Osteocyte (in vitro differentiated cells): ENCODE measurements at regions not wholly inside any gene's neighbourhood (a gene's known extent, or its start where the extent isn't known, plus 50 kb on each side); places are given as distances from the start of the nearest gene placed in this dataset.

Experiments used
- DNase-seq: peaks from one replicate; pipeline ENCODE4 v3.0.0; 2021; ENCODE audit warnings: mixed read lengths; ENCODE audit not compliant: unreplicated experiment; ENCODE audit errors: extremely low spot score
- H3K27ac Mint-ChIP-seq: one replicate; pipeline ENCODE4 v1.8.0; 2021; ENCODE audit warnings: mild to moderate bottlenecking, mixed read lengths; ENCODE audit not compliant: unreplicated experiment
- H3K27me3 Mint-ChIP-seq: one replicate; pipeline ENCODE4 v1.8.0; 2021; ENCODE audit warnings: mixed read lengths; ENCODE audit not compliant: unreplicated experiment
- H3K36me3 Mint-ChIP-seq: one replicate; pipeline ENCODE4 v1.8.0; 2021; ENCODE audit warnings: mixed read lengths; ENCODE audit not compliant: unreplicated experiment
- H3K4me1 Mint-ChIP-seq: one replicate; pipeline ENCODE4 v1.8.0; 2021; ENCODE audit warnings: mixed read lengths; ENCODE audit not compliant: unreplicated experiment
- H3K4me3 Mint-ChIP-seq: one replicate; pipeline ENCODE4 v1.8.0; 2021; ENCODE audit warnings: mild to moderate bottlenecking, moderate library complexity, mixed read lengths; ENCODE audit not compliant: unreplicated experiment
- H3K9me3 Mint-ChIP-seq: one replicate; pipeline ENCODE4 v1.8.0; 2021; ENCODE audit warnings: mixed read lengths; ENCODE audit not compliant: unreplicated experiment
- CTCF ChIP-seq: fragments of 200-600 bp; sonication (generic); IDR thresholded peaks from 2 replicates; pipeline ENCODE4 v1.5.0; 2021; ENCODE audit warnings: antibody characterized with exemption, mild to moderate bottlenecking, moderate library complexity

- DNase-seq: no peak
- no peaks in the 10 kb centered on the region for H3K4me1 Mint-ChIP-seq
- no peaks in the 10 kb centered on the region for H3K9me3 Mint-ChIP-seq
- peaks cover 5% of the 10 kb centered on the region for H3K27me3 Mint-ChIP-seq
- TF ChIP-seq CTCF: no peak
- H3K36me3 Mint-ChIP-seq: no peaks in the 10 kb centered on the region
- H3K4me3 Mint-ChIP-seq: no peak overlapping the region
- H3K27ac Mint-ChIP-seq: no peak overlapping the region
Measured at GRCh38 chr16:51825779-51826178, 674.7 kb upstream of the SALL1 start.

DNA sequence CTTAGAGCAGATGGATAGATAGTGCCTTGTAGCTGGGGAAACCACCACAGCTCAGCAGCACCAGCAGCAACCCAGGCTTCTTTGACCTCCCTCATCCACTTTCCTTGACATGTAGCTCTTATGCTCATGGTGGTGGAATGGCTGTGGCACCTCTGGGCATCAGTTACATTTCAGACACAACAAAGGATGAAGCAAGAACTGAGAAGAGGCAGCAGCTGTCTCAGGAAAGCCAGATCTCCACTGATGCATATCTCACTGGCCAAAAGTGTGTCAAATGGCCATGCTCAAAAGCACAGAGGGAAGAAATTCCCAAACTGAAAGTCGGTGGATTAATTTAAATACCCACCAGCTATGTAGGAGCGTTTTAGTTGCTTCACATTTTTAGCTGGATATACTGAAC is 671.4 kb upstream of the SALL1 start:
- Mint-ChIP-seq H3K27me3 (peaks cover 5% of the 10 kb centered on the region), H3K9me3 (no peaks in the 10 kb centered on the region), H3K4me1 (no peaks in the 10 kb centered on the region), H3K27ac (no peak overlapping the region), H3K4me3 (no peak overlapping the region), H3K36me3 (no peaks in the 10 kb centered on the region)
- no peak for DNase-seq
- no peak for TF ChIP-seq CTCF

DNA sequence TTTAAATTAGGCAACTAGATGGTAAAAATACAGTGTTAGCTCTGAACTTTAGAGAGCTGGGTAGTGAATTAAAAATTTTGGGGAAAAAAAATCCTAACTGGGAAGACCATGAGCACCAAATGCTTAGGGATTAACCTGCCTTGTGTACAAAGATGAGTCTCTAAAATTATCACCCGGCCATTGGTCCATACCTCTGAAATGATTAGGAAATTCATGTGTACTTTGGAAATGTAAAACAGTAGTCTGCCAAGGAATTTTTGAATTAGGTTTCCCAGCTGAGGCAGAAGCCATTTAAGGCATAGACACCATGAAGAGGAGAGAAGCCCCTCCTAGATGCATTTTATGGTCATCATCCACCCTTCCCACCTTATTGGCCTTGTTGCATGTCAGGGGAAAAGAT is 670.5 kb upstream of the SALL1 start:
- Mint-ChIP-seq H3K36me3 (no peaks in the 10 kb centered on the region), H3K27ac (no peak overlapping the region), H3K4me1 (no peaks in the 10 kb centered on the region), H3K4me3 (no peak overlapping the region), H3K27me3 (peaks cover 5% of the 10 kb centered on the region), H3K9me3 (no peaks in the 10 kb centered on the region)
- DNase-seq: no peak
- no peak for TF ChIP-seq CTCF

- Mint-ChIP-seq H3K4me1 (no peaks in the 10 kb centered on the region), H3K4me3 (no peak overlapping the region), H3K27ac (no peak overlapping the region), H3K27me3 (peaks cover 5% of the 10 kb centered on the region), H3K36me3 (no peaks in the 10 kb centered on the region), H3K9me3 (no peaks in the 10 kb centered on the region)
- no peak for DNase-seq
- no peak for TF ChIP-seq CTCF
Measured at GRCh38 chr16:51820176-51820575, 669.1 kb upstream of the SALL1 start.

DNA sequence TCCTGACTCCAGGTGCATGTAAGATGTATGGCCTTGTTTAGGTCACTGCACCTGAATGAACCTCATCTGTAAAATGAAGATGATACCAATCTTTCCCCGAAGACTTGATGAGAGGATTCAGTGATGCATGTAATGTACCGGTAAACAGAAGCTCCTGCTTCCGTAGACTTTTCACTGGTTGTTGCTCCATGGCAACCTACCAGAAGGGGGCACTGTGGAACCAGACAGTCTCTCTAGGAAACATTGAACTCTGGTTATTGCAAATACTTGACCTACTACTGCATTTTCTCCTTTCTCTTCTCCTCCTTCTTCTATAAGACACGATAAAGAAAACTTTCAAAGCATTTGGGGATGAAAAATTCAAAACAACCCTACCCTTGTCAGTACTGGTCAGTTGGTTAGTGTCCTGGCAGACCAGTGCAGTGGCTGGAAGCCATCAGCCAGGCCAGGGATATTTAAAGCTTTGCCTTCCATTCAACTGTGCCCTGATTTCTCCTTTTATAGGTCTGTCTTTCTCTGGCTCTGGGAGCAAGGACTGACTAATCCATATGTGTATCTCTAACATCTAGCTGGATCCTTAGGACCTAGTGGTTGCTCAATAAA is 667.4 kb upstream of the SALL1 start:
- no peak for DNase-seq
- Mint-ChIP-seq H3K9me3 (peaks cover 4% of the 10 kb centered on the region), H3K4me3 (no peak overlapping the region), H3K36me3 (no peaks in the 10 kb centered on the region), H3K4me1 (no peaks in the 10 kb centered on the region), H3K27ac (no peak overlapping the region), H3K27me3 (peaks cover 5% of the 10 kb centered on the region)
- peak; percentile 65 for TF ChIP-seq CTCF
